ENCODE measurements at regions not wholly inside any gene's neighbourhood (a gene's known extent, or its start where the extent isn't known, plus 50 kb on each side); places are given as distances from the start of the nearest gene placed in this dataset.

DNA sequence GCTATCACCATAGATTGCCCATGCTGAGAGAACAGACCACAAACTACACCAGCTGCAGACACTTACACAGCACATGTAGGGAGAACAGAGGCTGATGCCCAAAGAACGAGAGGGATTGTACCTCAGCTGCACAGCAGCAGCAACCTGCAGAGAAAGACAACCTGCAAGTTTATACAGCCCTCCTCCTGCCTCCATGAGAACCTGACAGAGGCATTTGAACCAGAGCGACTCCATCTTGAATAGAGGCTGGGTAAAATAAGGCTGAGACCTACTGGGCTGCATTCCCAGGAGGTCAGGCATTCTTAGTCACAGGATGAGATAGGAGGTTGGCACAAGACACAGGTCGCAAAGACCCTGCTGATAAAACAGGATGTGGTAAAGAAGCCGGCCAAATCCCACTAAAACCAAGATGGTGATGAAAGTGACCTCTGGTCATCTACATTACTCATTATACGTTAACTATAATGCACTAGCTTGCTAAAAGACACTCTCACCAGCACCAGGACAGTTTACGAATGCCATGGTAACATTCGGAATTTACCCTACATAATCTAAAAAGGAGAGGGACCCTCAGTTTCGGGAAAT, 262.4 kb upstream of the HMGA2 start:
- H3K4me1 Mint-ChIP-seq (ENCODE audit: low read depth) = peaks cover 10% of the 10 kb centered on the region
- ATAC-seq (replicated peaks in 1 of 2) = no peak
- no peaks in the 10 kb centered on the region for H3K9me3 Mint-ChIP-seq
- DNase-seq = no peak
- H3K36me3 Mint-ChIP-seq (ENCODE audit: insufficient read depth in 2 of 2) = no peaks in the 10 kb centered on the region
- peaks cover 47% of the 10 kb centered on the region for H3K27me3 Mint-ChIP-seq (ENCODE audit: low read depth)
- H3K27ac Mint-ChIP-seq = no peak overlapping the region
- H3K4me3 Mint-ChIP-seq = no peak overlapping the region

DNA sequence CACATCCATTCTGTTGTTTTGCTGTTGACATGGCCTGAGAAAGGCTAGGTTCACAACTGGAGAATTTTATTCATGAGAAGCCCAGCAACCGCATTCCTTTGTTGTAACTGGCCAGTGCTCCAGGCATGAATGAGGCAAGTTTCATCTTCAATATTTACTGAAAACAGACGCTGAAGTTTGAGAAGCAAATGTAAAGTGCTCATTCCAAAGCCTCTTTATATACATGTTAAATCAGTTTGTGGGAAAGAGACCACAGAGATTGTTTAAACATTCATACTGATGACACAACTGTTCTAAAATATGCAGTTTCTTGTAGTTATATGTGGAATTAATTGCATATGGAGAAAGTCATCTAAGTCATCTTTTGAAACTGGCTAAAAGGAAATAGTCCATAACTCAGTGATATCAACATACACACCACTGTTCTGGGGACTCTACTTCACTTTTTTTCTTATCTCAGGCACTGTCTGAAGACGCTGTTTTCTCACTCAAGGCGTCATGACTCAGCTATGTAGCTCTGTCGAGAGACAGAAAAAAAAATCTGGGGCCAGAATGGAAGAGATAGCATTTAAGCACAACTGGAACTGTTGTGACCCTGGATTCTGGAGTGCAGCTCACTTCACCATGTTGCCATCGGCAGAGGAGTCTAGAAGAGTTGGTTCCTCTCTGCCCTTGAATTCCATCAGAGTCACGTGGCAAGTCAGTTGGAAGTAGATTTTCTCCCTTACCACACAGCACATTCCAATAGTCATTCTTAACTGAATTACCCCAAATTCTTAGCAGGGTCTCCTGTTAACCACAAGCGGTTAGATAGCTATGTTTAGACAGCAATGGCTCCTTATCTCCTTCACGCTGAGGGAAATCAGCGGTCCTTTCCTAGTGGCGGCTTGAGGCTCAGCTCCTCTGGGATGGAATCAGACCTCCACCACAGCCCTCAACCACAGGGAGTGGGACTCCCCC, 258.4 kb upstream of the HMGA2 start:
- DNase-seq (no peak), ATAC-seq (replicated peaks in 1 of 2) (no peak)
- Mint-ChIP-seq H3K36me3 (ENCODE audit: insufficient read depth in 2 of 2) (no peaks in the 10 kb centered on the region), H3K27me3 (ENCODE audit: low read depth) (peaks cover 68% of the 10 kb centered on the region), H3K9me3 (peaks cover 1 to 2% of the 10 kb centered on the region in 2 donors), H3K4me3 (no peak overlapping the region), H3K4me1 (ENCODE audit: low read depth) (peaks cover 7% of the 10 kb centered on the region), H3K27ac (no peak overlapping the region)

DNA sequence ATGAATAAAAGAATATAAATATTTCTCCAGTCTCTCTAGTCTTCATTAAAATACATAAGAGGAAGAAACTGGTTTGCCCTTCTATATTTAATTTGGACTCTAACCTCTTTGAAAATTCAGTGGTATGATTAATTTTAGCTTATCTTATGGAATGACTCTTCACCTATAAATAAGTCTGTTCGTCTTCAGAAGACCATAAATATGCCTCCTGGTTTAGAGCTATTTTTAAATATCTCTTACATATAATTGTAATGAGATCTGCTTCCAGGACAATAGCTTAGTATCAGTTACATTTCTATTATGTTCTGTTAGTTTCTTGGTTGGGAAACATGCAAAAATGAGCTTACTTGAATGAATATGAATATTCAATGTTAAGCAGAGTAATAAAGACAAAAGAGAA, 257.5 kb upstream of the HMGA2 start:
- Mint-ChIP-seq H3K27me3 (ENCODE audit: low read depth) (peaks cover 59% of the 10 kb centered on the region), H3K36me3 (ENCODE audit: insufficient read depth in 2 of 2) (no peaks in the 10 kb centered on the region), H3K27ac (no peak overlapping the region), H3K4me1 (ENCODE audit: low read depth) (peaks cover 7% of the 10 kb centered on the region), H3K9me3 (peaks cover 1 to 2% of the 10 kb centered on the region in 2 donors), H3K4me3 (no peak overlapping the region)
- DNase-seq (no peak), ATAC-seq (replicated peaks in 1 of 2) (no peak)

DNA sequence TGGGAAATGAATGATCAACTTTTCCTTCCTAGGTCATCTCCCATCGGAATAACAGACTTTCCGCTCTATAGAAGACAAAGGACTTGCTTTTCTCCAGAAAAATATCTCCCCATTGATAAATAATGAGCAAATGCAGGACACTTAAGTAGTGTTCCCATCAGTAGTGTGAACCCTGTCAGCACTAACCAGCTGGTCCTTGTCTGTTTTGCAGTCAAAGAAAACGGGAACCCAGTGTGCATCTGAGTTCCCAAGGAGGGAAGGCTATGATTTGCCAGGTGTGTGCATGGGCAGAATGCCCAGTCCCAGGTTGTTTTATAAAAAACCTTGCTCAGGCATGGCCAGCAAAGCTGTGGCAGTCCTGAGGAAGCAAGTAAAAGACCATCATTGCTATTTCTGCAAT, 256.5 kb upstream of the HMGA2 start:
- Mint-ChIP-seq H3K9me3 (peaks cover 1 to 2% of the 10 kb centered on the region in 2 donors), H3K4me1 (ENCODE audit: low read depth) (peaks cover 7% of the 10 kb centered on the region), H3K36me3 (ENCODE audit: insufficient read depth in 2 of 2) (no peaks in the 10 kb centered on the region), H3K27me3 (ENCODE audit: low read depth) (peaks cover 57% of the 10 kb centered on the region), H3K27ac (no peak overlapping the region), H3K4me3 (no peak overlapping the region)
- ATAC-seq (replicated peaks in 1 of 2) = no peak
- DNase-seq = no peak

DNA sequence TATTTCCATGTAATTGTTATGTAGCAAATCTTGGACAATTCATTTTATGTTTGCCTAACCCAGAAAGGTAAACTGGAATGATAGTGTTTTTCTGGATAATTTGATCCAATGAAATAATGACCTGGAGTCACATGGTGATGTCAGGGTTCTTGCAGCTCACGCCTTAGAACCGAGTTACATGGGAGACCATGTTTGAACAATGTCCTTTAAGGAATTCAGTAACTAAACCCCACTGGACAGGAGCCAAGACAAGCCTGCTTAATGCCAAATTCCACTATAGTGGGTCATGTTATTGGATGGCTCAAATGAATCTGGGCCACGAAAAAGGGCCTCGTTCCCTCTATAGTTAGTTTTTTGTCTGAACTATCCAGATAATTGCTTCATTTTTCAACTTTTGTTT, 255.8 kb upstream of the HMGA2 start:
- Mint-ChIP-seq H3K4me3 (no peak overlapping the region), H3K27ac (no peak overlapping the region), H3K4me1 (ENCODE audit: low read depth) (peaks cover 7% of the 10 kb centered on the region), H3K27me3 (ENCODE audit: low read depth) (peaks cover 50% of the 10 kb centered on the region), H3K36me3 (ENCODE audit: insufficient read depth in 2 of 2) (peaks cover 0 to 4% of the 10 kb centered on the region in 2 donors), H3K9me3 (peaks cover 6 to 7% of the 10 kb centered on the region in 2 donors)
- DNase-seq (no peak), ATAC-seq (replicated peaks in 1 of 2) (no peak)

DNA sequence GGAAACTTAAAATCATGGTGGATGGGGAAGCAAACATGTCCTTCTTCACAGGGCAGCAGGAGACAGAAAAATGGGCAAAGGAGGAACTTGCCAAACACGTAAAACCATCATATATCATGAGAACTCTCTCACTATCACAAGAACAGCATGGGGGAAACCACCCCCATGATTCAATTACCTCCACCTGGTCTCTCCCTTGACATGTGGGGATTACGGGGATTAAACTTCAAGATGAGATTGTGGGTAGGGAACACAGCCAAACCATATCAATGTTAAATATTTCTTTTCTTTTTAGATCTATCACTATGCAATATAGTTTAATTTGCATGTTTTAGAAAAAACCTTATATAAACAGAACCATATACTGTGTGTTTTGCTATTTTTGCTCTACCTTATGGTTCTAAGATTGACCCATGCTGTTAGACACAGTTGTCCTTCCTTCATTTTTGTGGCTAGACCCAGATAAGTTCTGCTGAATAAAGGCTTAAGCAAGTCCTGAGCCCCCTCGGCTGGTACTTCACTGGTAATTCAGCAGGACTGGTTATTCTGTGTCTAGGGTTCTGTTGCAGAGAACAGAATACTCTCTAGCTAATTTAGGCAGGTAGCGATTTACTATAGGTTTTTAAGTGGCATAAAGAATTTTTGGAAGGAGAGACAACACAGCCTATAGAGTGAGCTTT, 253.7 kb upstream of the HMGA2 start:
- H3K27me3 Mint-ChIP-seq (ENCODE audit: low read depth) = peaks cover 34% of the 10 kb centered on the region
- peaks cover 5 to 6% of the 10 kb centered on the region in 2 donors for H3K36me3 Mint-ChIP-seq (ENCODE audit: insufficient read depth in 2 of 2)
- ATAC-seq (replicated peaks in 1 of 2) (no peak), DNase-seq (no peak)
- H3K4me3 Mint-ChIP-seq = no peak overlapping the region
- peaks cover 9 to 13% of the 10 kb centered on the region in 2 donors for H3K9me3 Mint-ChIP-seq
- H3K4me1 Mint-ChIP-seq (ENCODE audit: low read depth) = peaks cover 7% of the 10 kb centered on the region
- no peak overlapping the region for H3K27ac Mint-ChIP-seq

DNA sequence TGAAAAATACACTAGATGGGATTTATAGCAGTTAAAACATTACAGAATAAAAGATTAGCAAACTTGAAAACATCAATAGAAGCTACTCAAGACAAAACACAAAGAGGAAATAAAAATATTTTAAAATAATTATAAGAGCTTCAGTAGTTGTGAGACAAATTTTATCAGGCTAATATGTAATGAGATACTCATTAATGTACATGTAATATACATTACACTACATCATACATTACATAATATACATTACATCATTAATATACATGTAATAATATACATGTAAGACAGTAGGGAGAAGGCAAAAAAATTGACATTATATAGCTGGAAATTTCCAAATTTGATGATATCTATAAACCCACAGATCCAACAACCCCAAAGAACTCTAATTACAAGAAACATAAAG, 249.4 kb upstream of the HMGA2 start:
- DNase-seq = no peak
- H3K4me1 Mint-ChIP-seq (ENCODE audit: low read depth) = no peaks in the 10 kb centered on the region
- peaks cover 5 to 8% of the 10 kb centered on the region in 2 donors for H3K36me3 Mint-ChIP-seq (ENCODE audit: insufficient read depth in 2 of 2)
- no peak for ATAC-seq (replicated peaks in 1 of 2)
- H3K9me3 Mint-ChIP-seq = peaks cover 9 to 14% of the 10 kb centered on the region in 2 donors
- H3K4me3 Mint-ChIP-seq = no peak overlapping the region
- no peak overlapping the region for H3K27ac Mint-ChIP-seq
- H3K27me3 Mint-ChIP-seq (ENCODE audit: low read depth) = peaks cover 13% of the 10 kb centered on the region

DNA sequence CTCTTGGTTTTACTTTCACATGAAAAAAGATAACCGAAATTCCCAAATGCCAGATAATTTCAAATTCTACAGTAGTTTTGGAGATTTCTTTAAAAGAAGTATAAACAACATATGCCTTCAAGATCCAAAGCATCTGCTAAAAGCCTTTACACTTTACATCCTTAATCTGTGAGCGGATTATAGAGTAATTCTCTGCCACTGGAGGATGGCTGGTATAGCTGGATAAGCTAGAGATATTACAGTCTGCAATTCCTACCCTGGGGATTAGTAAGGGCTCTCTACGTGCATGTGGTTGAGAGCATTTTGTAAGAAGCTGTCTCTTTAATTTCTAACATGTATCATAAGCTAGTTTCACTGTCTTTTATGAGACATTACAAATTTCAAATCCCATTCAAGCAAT, 240.3 kb upstream of the HMGA2 start:
- no peak overlapping the region for H3K27ac Mint-ChIP-seq
- ATAC-seq (replicated peaks in 1 of 2) = no peak
- H3K4me1 Mint-ChIP-seq (ENCODE audit: low read depth) = no peaks in the 10 kb centered on the region
- H3K9me3 Mint-ChIP-seq = no peaks in the 10 kb centered on the region
- peaks cover 3% of the 10 kb centered on the region for H3K27me3 Mint-ChIP-seq (ENCODE audit: low read depth)
- H3K36me3 Mint-ChIP-seq (ENCODE audit: insufficient read depth in 2 of 2) = no peaks in the 10 kb centered on the region
- H3K4me3 Mint-ChIP-seq = no peak overlapping the region
- no peak for DNase-seq

DNA sequence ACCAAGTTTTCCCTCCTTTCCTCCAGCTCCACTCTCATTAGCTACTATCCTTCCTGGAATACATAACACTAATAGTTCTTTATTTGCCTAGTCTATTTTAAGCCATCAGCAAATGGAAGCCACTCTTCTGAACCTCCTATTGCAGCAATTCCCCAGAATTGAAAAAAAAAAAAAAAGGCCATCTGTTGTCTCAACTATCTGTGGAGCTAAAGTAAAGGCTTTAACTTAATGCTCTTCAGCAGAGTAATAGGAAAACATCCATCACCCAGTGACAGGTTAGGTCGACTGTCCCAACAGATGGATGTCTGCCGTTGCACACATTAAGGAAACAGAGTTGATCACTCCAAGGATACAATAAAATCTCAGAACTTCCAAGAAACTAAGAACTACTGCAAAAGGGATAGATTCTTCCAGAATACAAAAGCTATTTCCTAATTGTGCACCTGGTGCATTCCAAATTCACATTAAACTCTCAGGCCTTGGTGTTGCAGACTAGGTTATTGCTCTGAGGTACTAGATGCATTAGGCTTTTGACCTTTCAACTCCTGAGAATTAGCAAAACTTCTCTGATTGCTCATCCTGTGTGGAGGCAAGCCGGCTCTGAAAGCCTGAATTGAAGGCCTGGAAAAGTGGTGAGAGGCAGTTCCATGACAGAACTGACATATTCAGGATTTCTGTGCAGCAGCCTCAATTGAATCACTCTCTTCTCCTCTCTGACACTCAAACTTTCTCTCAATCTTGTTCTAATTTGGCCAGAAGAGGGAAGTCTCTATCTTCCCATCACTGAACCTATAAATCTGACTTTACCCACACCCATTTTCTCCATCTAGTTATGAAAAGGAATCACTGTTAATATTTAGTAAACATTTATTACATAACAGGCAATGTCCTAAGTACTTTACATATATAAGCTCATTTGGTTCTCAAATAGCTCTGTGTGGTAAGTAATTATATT, 238.4 kb upstream of the HMGA2 start:
- ATAC-seq (replicated peaks in 1 of 2) = no peak
- no peaks in the 10 kb centered on the region for H3K36me3 Mint-ChIP-seq (ENCODE audit: insufficient read depth in 2 of 2)
- no peak for DNase-seq
- no peak overlapping the region for H3K27ac Mint-ChIP-seq
- no peaks in the 10 kb centered on the region for H3K9me3 Mint-ChIP-seq
- H3K4me1 Mint-ChIP-seq (ENCODE audit: low read depth) = no peaks in the 10 kb centered on the region
- H3K4me3 Mint-ChIP-seq = no peak overlapping the region
- no peaks in the 10 kb centered on the region for H3K27me3 Mint-ChIP-seq (ENCODE audit: low read depth)

DNA sequence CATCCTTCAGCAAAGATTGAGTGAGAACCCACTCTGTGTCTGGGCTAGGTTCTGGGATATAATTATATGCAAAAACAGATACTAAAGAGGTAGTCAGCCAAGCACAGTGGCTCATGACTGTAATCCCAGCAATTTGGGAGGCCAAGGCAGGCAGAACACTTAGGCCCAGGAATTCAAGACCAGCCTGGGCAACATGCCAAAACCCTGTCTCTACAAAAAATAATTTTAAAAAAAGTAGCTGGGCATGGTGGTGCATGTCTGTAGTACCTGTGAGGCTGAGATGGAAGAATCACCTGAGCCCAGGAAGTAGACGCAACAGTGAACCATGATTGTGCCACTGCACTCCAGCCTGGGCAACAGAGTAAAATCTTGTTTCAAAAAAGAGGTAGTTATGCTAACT, 237.5 kb upstream of the HMGA2 start:
- no peaks in the 10 kb centered on the region for H3K36me3 Mint-ChIP-seq (ENCODE audit: insufficient read depth in 2 of 2)
- no peak overlapping the region for H3K4me3 Mint-ChIP-seq
- no peak for ATAC-seq (replicated peaks in 1 of 2)
- DNase-seq = no peak
- H3K27ac Mint-ChIP-seq = no peak overlapping the region
- H3K27me3 Mint-ChIP-seq (ENCODE audit: low read depth) = peaks cover 3% of the 10 kb centered on the region
- no peaks in the 10 kb centered on the region for H3K9me3 Mint-ChIP-seq
- H3K4me1 Mint-ChIP-seq (ENCODE audit: low read depth) = no peaks in the 10 kb centered on the region

DNA sequence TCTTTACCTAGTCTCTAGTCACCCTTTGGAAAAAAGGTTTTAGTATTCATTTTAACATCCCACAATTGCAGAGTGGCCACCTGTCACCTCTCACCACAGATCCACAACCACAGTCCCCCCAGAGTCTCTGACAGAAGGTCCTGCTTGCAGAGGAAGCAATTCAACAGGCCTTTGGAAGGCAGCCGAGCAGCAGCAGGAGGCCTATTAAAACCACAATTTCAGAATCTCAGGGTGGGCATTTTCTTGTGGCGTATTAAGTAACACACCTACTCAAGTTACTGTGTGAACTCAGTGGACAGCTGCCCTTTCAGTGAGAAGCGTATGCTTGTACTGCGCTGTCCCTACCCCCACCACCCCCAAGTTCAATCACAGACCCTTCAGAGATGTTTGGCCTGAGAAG, 234.0 kb upstream of the HMGA2 start:
- no peak for DNase-seq
- Mint-ChIP-seq H3K36me3 (ENCODE audit: insufficient read depth in 2 of 2) (no peaks in the 10 kb centered on the region), H3K4me3 (no peak overlapping the region), H3K4me1 (ENCODE audit: low read depth) (no peaks in the 10 kb centered on the region), H3K27ac (no peak overlapping the region), H3K27me3 (ENCODE audit: low read depth) (peaks cover 21% of the 10 kb centered on the region), H3K9me3 (no peaks in the 10 kb centered on the region)
- ATAC-seq (replicated peaks in 1 of 2) = no peak

DNA sequence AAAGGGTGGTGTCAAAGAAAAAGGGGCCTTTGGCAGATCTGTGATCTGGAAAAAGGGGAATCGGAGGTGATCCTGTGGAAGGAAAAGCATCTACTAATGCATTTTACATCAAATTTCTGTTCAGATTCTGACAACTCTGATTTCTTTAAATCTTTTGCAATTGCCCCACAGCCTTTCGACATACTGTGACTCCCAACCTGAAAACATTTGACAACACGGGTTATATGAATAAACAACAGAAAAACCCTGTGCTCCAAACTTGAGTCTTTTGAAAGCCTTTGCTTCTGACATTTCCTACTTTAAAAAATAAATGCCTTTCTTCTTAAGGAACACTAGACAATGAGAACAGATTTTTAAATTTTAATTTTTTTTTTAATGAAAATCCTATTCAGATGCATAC, 231.9 kb upstream of the HMGA2 start:
- no peak overlapping the region for H3K27ac Mint-ChIP-seq
- H3K4me1 Mint-ChIP-seq (ENCODE audit: low read depth) = no peaks in the 10 kb centered on the region
- no peaks in the 10 kb centered on the region for H3K9me3 Mint-ChIP-seq
- DNase-seq = no peak
- ATAC-seq (replicated peaks in 1 of 2) = no peak
- peaks cover 25% of the 10 kb centered on the region for H3K27me3 Mint-ChIP-seq (ENCODE audit: low read depth)
- no peaks in the 10 kb centered on the region for H3K36me3 Mint-ChIP-seq (ENCODE audit: insufficient read depth in 2 of 2)
- H3K4me3 Mint-ChIP-seq = no peak overlapping the region
